Endothelial cell of umbilical vein (primary cell): ENCODE measurements at regions not wholly inside any gene's neighbourhood (a gene's known extent, or its start where the extent isn't known, plus 50 kb on each side); places are given as distances from the start of the nearest gene placed in this dataset.

ENCODE experiments used
- BruUV-seq: library from RNA; stranded (reverse); fragments of 400-500 nt; replicated peaks from 2 replicates; lab custom pipeline; 2021; lab: Mats Ljungman, UMichigan
- CTCF ChIA-PET: fragments of 300-600, 350-600 bp; sonication (Branson Sonifier 250); formaldehyde crosslinking; loops from one replicate; lab custom pipeline; 2021; ENCODE audit warnings: antibody characterized with exemption, inconsistent platforms; lab: Charles Lee
- POLR2A ChIA-PET: fragments of 300-600, 350-600 bp; sonication (Branson Sonifier 250); formaldehyde crosslinking; loops from one replicate; lab custom pipeline; 2021; ENCODE audit warnings: antibody characterized with exemption, inconsistent platforms; lab: Charles Lee
- DNase-seq: peaks from one replicate; pipeline ENCODE4 v3.0.0-alpha.2; 2011; ENCODE audit warnings: low read depth, low spot score
- FAIRE-seq: peaks from 2 replicates; lab custom pipeline; 2011; peaks lifted over from hg19 to GRCh38; lab: Jason Lieb, UNC
- H2AFZ ChIP-seq: 2 replicates; pipeline ENCODE4 v1.6.0; 2012; ENCODE audit warnings: low read depth, low read length, control low read depth, inconsistent platforms
- H3K27ac ChIP-seq: 2 replicates; pipeline ENCODE4 v1.5.1; 2011; ENCODE audit warnings: low read depth, mild to moderate bottlenecking, control low read depth, low read length, moderate library complexity; ENCODE audit not compliant: insufficient read depth
- H3K27me3 ChIP-seq, 2 experiments: 2 replicates each; pipeline versions ENCODE4 v1.6.0 to v1.6.1; 2011; ENCODE audit warnings: low read length in 2 of 2, mixed read lengths in 1 of 2; ENCODE audit not compliant: control insufficient read depth in 2 of 2, insufficient read depth in 2 of 2
- H3K36me3 ChIP-seq, 2 experiments: 2 replicates in 1 of 2; 3 replicates in 1 of 2; pipeline ENCODE4 v1.5.1; 2011; ENCODE audit warnings: low read length in 2 of 2, mild to moderate bottlenecking in 1 of 2, moderate library complexity in 1 of 2; ENCODE audit not compliant: control insufficient read depth in 2 of 2, insufficient read depth in 2 of 2; ENCODE audit errors: extremely low read depth in 1 of 2
- H3K4me1 ChIP-seq: 3 replicates; pipeline ENCODE4 v1.5.1; 2011; ENCODE audit warnings: mild to moderate bottlenecking, low read length; ENCODE audit not compliant: control insufficient read depth, insufficient read depth; ENCODE audit errors: extremely low read depth
- H3K4me2 ChIP-seq: 2 replicates; pipeline ENCODE4 v1.6.1; 2011; ENCODE audit warnings: low read length, control low read depth, mixed read lengths; ENCODE audit not compliant: insufficient read depth
- H3K4me3 ChIP-seq, 3 experiments: fragments of 200-600 bp in 1 of 3; sonication (generic), shearing (Covaris generic) in 1 of 3; replicated peaks in 1 of 3; 2 replicates each; pipeline ENCODE4 v1.5.1; 2011 to 2016; ENCODE audit warnings: control low read depth in 3 of 3, low read length in 3 of 3, mild to moderate bottlenecking in 2 of 3, inconsistent platforms in 1 of 3, low read depth in 1 of 3, moderate library complexity in 1 of 3; ENCODE audit not compliant: insufficient read depth in 1 of 3
- H3K79me2 ChIP-seq: 2 replicates; pipeline ENCODE4 v1.6.0; 2012; ENCODE audit warnings: low read length, inconsistent platforms; ENCODE audit not compliant: control insufficient read depth, insufficient read depth
- H3K9ac ChIP-seq: replicated peaks from 2 replicates; pipeline ENCODE3; 2011; ENCODE audit warnings: low read length, control low read depth; ENCODE audit not compliant: insufficient read depth; ENCODE audit errors: extremely low read depth
- H3K9me1 ChIP-seq: replicated peaks from 3 replicates; pipeline ENCODE4 v1.6.0; 2011; ENCODE audit warnings: mild to moderate bottlenecking, low read length; ENCODE audit not compliant: control insufficient read depth, insufficient read depth; ENCODE audit errors: extremely low read depth
- H3K9me3 ChIP-seq: replicated peaks from 2 replicates; pipeline ENCODE4 v1.5.1; 2012; ENCODE audit warnings: low read length, inconsistent platforms; ENCODE audit not compliant: control insufficient read depth, insufficient read depth
- H4K20me1 ChIP-seq: replicated peaks from 2 replicates; pipeline ENCODE3; 2011; ENCODE audit warnings: mild to moderate bottlenecking, low read length; ENCODE audit not compliant: control insufficient read depth, insufficient read depth; ENCODE audit errors: extremely low read depth
- CTCF ChIP-seq, 2 donors: IDR thresholded peaks; 1 replicate in 1 of 2; 2 replicates in 1 of 2; pipeline ENCODE4 v1.5.1; 2011; ENCODE audit warnings: low read length in 2 of 2, mild to moderate bottlenecking in 2 of 2, moderate library complexity in 2 of 2, control low read depth in 1 of 2, inconsistent platforms in 1 of 2, low read depth in 1 of 2; ENCODE audit not compliant: insufficient read depth in 1 of 2; ENCODE audit errors: extremely low read depth in 1 of 2
- EZH2 ChIP-seq: IDR thresholded peaks from 2 replicates; pipeline ENCODE4 v1.6.1; 2012; ENCODE audit warnings: borderline replicate concordance, low read depth, mild to moderate bottlenecking, moderate library complexity, low read length, inconsistent platforms; ENCODE audit not compliant: severe bottlenecking
- FOS ChIP-seq: IDR thresholded peaks from 2 replicates; pipeline ENCODE4 v1.6.1; 2011; ENCODE audit warnings: mild to moderate bottlenecking, low read length, moderate library complexity, borderline replicate concordance; ENCODE audit not compliant: insufficient read depth
- GATA2 ChIP-seq: IDR thresholded peaks from 2 replicates; pipeline ENCODE4 v1.7.0; 2011; ENCODE audit warnings: low read depth, mild to moderate bottlenecking, moderate library complexity, mixed read lengths, low read length; ENCODE audit not compliant: insufficient read length, insufficient read depth
- JUN ChIP-seq: IDR thresholded peaks from 2 replicates; pipeline ENCODE4 v1.6.1; 2011; ENCODE audit warnings: borderline replicate concordance, low read depth; ENCODE audit not compliant: insufficient read length, insufficient read depth
- MAX ChIP-seq: IDR thresholded peaks from 2 replicates; pipeline ENCODE4 v1.6.1; 2011; ENCODE audit not compliant: insufficient read depth, insufficient read length
- MYC ChIP-seq: IDR thresholded peaks from one replicate; pipeline ENCODE4 v1.6.1; 2011; ENCODE audit warnings: mild to moderate bottlenecking, low read depth, low read length
- POLR2A ChIP-seq: IDR thresholded peaks from 2 replicates; pipeline ENCODE4 v1.6.1; 2012; ENCODE audit warnings: low read depth, mild to moderate bottlenecking, control low read depth, low read length
- POLR2AphosphoS5 ChIP-seq: IDR thresholded peaks from 2 replicates; pipeline ENCODE4 v1.6.1; 2012; ENCODE audit warnings: low read depth, mild to moderate bottlenecking, control low read depth, low read length, moderate library complexity; ENCODE audit not compliant: insufficient read depth
- dilution Hi-C: fragments of 300-500 bp; cut with MboI; formaldehyde crosslinking; loops from one replicate; pipeline ENCODE4 v1.15.0; 2019; ENCODE audit warnings: low sequenced_read_pairs; ENCODE audit not compliant: extremely low pct_ligation_motif_present
- intact Hi-C: fragments of 100-400 bp; cut with micrococcal nuclease; formaldehyde crosslinking; loops from one replicate; pipeline ENCODE4 v1.10.0; 2022

GRCh38 chr5:143583409-143583808 is 179.9 kb upstream of the NR3C1 start:
- Histone ChIP-seq H2AFZ (no peak overlapping the region), H3K4me3 (no peak overlapping the region), H3K79me2 (no peaks in the 10 kb centered on the region), H3K27me3 (no peaks in the 10 kb centered on the region), H3K9me1 (no peaks in the 10 kb centered on the region), H3K4me1 (peaks cover 18% of the 10 kb centered on the region), H3K36me3 (no peaks in the 10 kb centered on the region), H3K9me3 (no peaks in the 10 kb centered on the region), H3K4me2 (no peak overlapping the region), H3K9ac (no peak overlapping the region), H4K20me1 (no peaks in the 10 kb centered on the region), H3K27ac (no peak overlapping the region)
- TF ChIP-seq POLR2AphosphoS5 (no peak), EZH2 (no peak)
- dilution Hi-C loops: no loop called here
- ChIA-PET CTCF (interaction anchor here (1.9 kb wide), 1 partner anchor 12 kb away, joined by 5 read pairs; no protein-coding TSS in a partner anchor), POLR2A (no interaction called here)
- DNase-seq: no peak
- no peak for FAIRE-seq
- intact Hi-C loops: loop anchor here (10.0 kb wide), 2 partner anchors 579 to 659 kb away; no protein-coding TSS in a partner anchor
- no TSS peak for BruUV-seq

- Histone ChIP-seq H4K20me1 (no peaks in the 10 kb centered on the region), H3K27ac (no peak overlapping the region), H3K27me3 (no peaks in the 10 kb centered on the region), H3K4me3 (no peak overlapping the region), H3K4me1 (peaks cover 18% of the 10 kb centered on the region), H3K9ac (no peak overlapping the region), H3K9me1 (no peaks in the 10 kb centered on the region), H3K9me3 (no peaks in the 10 kb centered on the region), H3K36me3 (no peaks in the 10 kb centered on the region), H3K4me2 (no peak overlapping the region), H2AFZ (no peak overlapping the region), H3K79me2 (no peaks in the 10 kb centered on the region)
- CTCF ChIA-PET: interaction anchor here (1.9 kb wide), 1 partner anchor 11 kb away, joined by 5 read pairs; no protein-coding TSS in a partner anchor
- dilution Hi-C loops: no loop called here
- POLR2A ChIA-PET: no interaction called here
- intact Hi-C loops: loop anchor here (10.0 kb wide), 2 partner anchors 578 to 658 kb away; no protein-coding TSS in a partner anchor
- DNase-seq (no peak), FAIRE-seq (no peak)
- TF ChIP-seq EZH2 (no peak), JUN (no peak), POLR2A (no peak), MYC (no peak), POLR2AphosphoS5 (no peak), CTCF (IDR thresholded peaks at IDR 0.05; ENCODE audit: extremely low read depth in 1 of 2, insufficient read depth in 1 of 2, low read depth in 1 of 2, low read length in 2 of 2) (no peak), FOS (no peak), GATA2 (no peak), MAX (no peak)
- BruUV-seq: no TSS peak
Measured at GRCh38 chr5:143582869-143583268, 179.4 kb upstream of the NR3C1 start.
